ENCODE measurements at regions not wholly inside any gene's neighbourhood (a gene's known extent, or its start where the extent isn't known, plus 50 kb on each side); places are given as distances from the start of the nearest gene placed in this dataset.

GRCh38 chr14:71387753-71388152 is 480.5 kb downstream of the PCNX1 start:
- no peaks in the 10 kb centered on the region for H3K9me1 ChIP-seq (ENCODE audit: control insufficient read depth, insufficient read depth, low read length)
- in situ Hi-C loops (cut with MboI): no loop called here
- H3K27me3 ChIP-seq (ENCODE audit: control insufficient read depth in 2 of 2, insufficient read depth in 2 of 2, low read length in 2 of 2): no peaks in the 10 kb centered on the region
- no TSS peak for BruUV-seq (replicated peaks)
- no peak overlapping the region for H3K4me2 ChIP-seq (ENCODE audit: insufficient read depth, low read length)
- ATAC-seq (no peak), DNase-seq (ENCODE audit: extremely low read depth in 1 of 4, low spot score in 3 of 4) (no peak), FAIRE-seq (no peak)
- H3K4me3 ChIP-seq: no peak overlapping the region
- WGBS (ENCODE audit: insufficient coverage, low coverage, missing lambda C conversion rate): 86% methylated on average over 3 of the region's 3 CpGs
- H3K9me3 ChIP-seq (replicated peaks; ENCODE audit: control insufficient read depth, insufficient read depth, low read depth, low read length): no peaks in the 10 kb centered on the region
- no peak for TF ChIP-seq ZBTB43 (CRISPR knock-in tag; IDR thresholded peaks at IDR 0.05)
- no peak for TF ChIP-seq GTF2B (IDR thresholded peaks at IDR 0.05; ENCODE audit: extremely low read depth, insufficient read length)
- TF ChIP-seq ZNF24 (IDR thresholded peaks at IDR 0.05): no peak
- no peak for TF ChIP-seq THRB (CRISPR knock-in tag; conservative IDR thresholded peaks at IDR 0.05)
- no peak for TF ChIP-seq MXD1 (CRISPR knock-in tag; IDR thresholded peaks at IDR 0.05; ENCODE audit: borderline replicate concordance, poor library complexity, severe bottlenecking)
- TF ChIP-seq ZNF253 (CRISPR knock-in tag; conservative IDR thresholded peaks at IDR 0.05): no peak
- TF ChIP-seq ZNF695 (CRISPR knock-in tag; IDR thresholded peaks at IDR 0.05): no peak
- no peak for TF ChIP-seq TRIM25 (IDR thresholded peaks at IDR 0.05; ENCODE audit: borderline replicate concordance)
- TF ChIP-seq RBM22 (IDR thresholded peaks at IDR 0.05; ENCODE audit: low read depth, low read length, poor library complexity, severe bottlenecking): no peak
- no peaks in the 10 kb centered on the region for H3K79me2 ChIP-seq (ENCODE audit: control insufficient read depth, insufficient read depth, low read length)
- H3K9ac ChIP-seq (ENCODE audit: insufficient read depth in 1 of 2, low read depth in 2 of 2, low read length in 2 of 2): no peak overlapping the region
- ChIA-PET CTCF (ENCODE audit: low intra/inter-chr PET ratio) (no interaction called here), POLR2A (no interaction called here)
- H4K20me1 ChIP-seq (replicated peaks; ENCODE audit: control insufficient read depth, insufficient read depth, low read length): no peaks in the 10 kb centered on the region
- H2AFZ ChIP-seq (ENCODE audit: low read depth, low read length): no peak overlapping the region
- no peaks in the 10 kb centered on the region for H3K36me3 ChIP-seq (ENCODE audit: control insufficient read depth, insufficient read depth, low read length)
- H3K27ac ChIP-seq (ENCODE audit: extremely low read depth, low read depth, low read length): no peak overlapping the region
- peaks cover 2 to 11% of the 10 kb centered on the region in 2 experiments; a peak in 3 of 5 replicates for H3K4me1 ChIP-seq (replicated peaks in 1 of 2; ENCODE audit: control insufficient read depth in 2 of 2, insufficient read depth in 2 of 2, low read length in 2 of 2)
- intact Hi-C loops (cut with micrococcal nuclease): no loop called here

Measured in K562 (cell line).